ENCODE measurements at regions not wholly inside any gene's neighbourhood (a gene's known extent, or its start where the extent isn't known, plus 50 kb on each side); places are given as distances from the start of the nearest gene placed in this dataset.

DNA sequence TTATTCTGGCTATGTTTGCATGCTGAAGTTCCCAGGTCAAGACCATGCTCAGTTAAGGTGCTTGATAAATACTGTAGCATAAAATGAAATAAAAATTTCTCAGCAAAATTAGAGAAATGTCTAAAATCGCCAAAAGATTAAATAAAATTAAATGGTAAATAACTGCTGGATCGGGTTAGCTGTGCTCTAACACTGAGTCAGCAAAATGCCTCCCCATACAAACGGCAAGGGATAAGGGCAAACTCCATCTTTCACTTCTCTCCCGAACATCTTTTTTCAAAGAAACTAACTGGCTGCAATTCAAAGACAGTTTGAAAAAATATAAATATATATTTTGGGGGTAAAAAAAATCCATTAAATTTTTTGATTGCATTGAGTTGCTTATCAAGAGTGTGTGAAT, 162.2 kb upstream of the ZFHX3 start:
- Histone ChIP-seq H3K4me3 (no peak overlapping the region), H3K4me1 (peaks cover 10% of the 10 kb centered on the region), H3K9ac (no peak overlapping the region), H3K36me3 (no peaks in the 10 kb centered on the region), H3K27me3 (no peaks in the 10 kb centered on the region), H3K4me2 (no peak overlapping the region), H4K20me1 (no peaks in the 10 kb centered on the region), H3K9me3 (no peaks in the 10 kb centered on the region), H3K27ac (no peak overlapping the region)
- no peak for TF ChIP-seq Cebpa-rat (IDR thresholded peaks at IDR 0.05)

DNA sequence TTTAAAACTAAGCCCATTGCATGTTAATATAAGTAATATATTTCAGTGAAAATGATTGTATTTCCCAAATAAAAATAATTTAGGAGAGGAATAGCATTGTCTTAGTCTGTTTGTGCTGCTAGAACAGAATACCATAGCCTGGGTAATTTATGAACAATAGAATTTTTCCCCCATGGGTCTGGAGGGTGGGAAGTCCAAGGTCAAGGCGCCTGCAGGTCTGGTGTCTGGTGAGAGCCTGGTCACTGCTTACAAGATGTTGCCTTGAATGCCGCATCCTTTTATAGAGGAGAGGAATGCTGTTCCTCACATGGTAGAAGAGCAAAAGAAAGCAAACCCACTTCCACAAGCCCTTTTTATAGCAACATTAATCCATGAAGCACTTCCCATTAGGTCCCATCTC, 161.3 kb upstream of the ZFHX3 start:
- Histone ChIP-seq H3K36me3 (no peaks in the 10 kb centered on the region), H4K20me1 (no peaks in the 10 kb centered on the region), H3K9ac (no peak overlapping the region), H3K27ac (no peak overlapping the region), H3K27me3 (no peaks in the 10 kb centered on the region), H3K4me1 (peaks cover 10% of the 10 kb centered on the region), H3K4me2 (no peak overlapping the region), H3K4me3 (no peak overlapping the region), H3K9me3 (no peaks in the 10 kb centered on the region)
- TF ChIP-seq Cebpa-rat (IDR thresholded peaks at IDR 0.05) = no peak

DNA sequence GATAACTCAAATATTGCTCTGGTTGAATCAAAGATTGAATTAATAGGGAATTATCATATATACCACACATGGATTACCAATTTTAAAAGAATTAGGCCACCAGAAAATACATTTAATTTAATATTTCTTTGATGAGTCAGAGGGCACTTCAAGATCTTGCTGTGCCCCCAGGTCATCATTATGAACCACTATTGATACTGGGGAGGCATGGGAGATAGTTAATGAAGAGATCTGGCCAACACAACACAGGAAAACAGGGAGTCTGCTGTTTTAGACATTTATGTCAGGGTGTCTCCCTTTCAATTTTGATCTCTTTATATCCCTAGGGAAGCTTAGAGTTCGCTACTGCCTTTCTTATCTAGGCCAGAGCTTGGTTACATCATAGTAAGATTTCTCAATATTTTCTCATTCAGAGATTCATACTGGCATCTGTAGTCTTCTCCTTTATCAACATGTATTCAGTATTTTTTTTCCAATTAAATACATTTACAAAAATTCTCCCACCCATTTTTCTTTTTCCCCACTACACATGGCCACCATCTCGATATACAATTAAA, 158.3 kb upstream of the ZFHX3 start:
- Histone ChIP-seq H3K9me3 (no peaks in the 10 kb centered on the region), H3K9ac (no peak overlapping the region), H4K20me1 (no peaks in the 10 kb centered on the region), H3K36me3 (no peaks in the 10 kb centered on the region), H3K4me2 (no peak overlapping the region), H3K4me1 (peaks cover 10% of the 10 kb centered on the region), H3K27me3 (no peaks in the 10 kb centered on the region), H3K27ac (no peak overlapping the region), H3K4me3 (no peak overlapping the region)
- no peak for TF ChIP-seq Cebpa-rat (IDR thresholded peaks at IDR 0.05)

DNA sequence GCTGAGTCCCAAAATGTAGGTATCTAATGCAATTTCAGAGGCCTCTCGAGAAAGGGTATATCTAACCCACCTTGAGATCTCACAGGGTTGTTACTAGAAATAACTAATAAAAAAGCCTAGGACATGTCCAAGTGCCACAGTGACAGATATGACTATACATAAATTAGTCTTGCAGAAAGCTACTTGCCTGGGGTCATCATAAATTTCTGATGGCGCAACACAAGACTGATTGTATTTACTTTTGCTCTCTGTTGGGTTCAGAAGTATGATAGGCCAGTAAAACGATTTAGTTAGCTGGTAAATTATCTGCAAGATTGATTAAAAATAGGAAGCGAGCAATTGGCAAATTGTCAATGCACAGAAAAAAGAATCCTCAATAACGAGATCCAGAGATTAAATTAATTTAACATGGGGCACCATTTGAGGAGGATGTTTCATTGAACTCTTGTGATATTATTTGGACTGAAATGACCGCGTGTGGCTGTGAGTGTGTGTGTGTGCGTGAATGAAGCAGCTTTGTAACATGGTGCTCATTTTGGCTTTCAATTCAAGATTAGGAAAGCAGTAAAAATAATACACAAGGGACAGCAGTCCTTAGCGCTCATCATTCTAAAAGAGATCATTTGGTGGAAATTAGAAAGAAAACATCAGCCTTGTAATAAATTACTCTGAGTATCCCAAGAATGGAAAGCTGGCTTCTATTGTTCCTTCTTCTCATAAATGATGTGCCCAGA, 157.4 kb upstream of the ZFHX3 start:
- no peaks in the 10 kb centered on the region for H4K20me1 ChIP-seq
- H3K9ac ChIP-seq = no peak overlapping the region
- H3K36me3 ChIP-seq = no peaks in the 10 kb centered on the region
- no peaks in the 10 kb centered on the region for H3K9me3 ChIP-seq
- H3K27ac ChIP-seq = no peak overlapping the region
- H3K4me2 ChIP-seq = no peak overlapping the region
- H3K27me3 ChIP-seq = no peaks in the 10 kb centered on the region
- H3K4me1 ChIP-seq = peaks cover 3% of the 10 kb centered on the region; the same call in 1 of the 2 replicates
- no peak overlapping the region for H3K4me3 ChIP-seq
- no peak for TF ChIP-seq Cebpa-rat (IDR thresholded peaks at IDR 0.05)

DNA sequence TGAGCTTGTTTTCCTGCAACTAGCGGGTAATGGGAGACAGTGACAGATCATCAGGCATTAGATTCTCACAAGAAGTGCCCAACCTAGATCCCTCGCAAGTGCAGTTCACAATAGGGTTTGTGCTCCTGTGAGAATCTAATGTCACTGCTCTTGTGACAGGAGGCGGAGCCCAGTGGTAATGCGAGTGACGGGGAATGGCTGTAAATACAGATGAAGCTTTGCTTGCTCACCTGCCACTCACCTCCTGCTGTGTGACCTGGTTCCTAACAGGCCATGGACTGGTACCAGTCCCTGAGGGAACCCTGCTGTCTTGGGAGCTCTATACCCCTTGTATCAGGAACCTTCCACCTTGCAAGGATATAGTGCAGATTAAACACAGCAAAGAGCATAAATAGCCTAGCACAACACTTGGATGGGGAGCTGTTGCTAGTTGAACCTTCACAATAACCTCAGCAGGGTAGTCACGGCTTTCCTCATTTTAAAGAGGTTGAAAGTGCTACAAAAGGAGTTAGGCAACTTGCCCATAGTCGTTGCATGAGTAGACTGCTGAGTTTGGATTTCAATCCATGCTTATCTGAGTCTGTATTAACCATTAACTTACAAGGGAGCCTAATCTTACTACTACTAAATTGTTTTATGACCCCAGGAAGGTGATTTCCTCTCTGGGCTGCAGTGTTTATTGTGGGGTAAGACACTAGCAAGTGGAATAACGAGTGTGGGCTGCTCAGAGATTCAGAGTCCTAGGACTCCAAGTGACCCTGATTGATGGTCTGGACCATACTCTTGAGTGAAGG, 156.6 kb upstream of the ZFHX3 start:
- Histone ChIP-seq H3K9me3 (no peaks in the 10 kb centered on the region), H3K27ac (no peak overlapping the region), H3K4me2 (no peak overlapping the region), H4K20me1 (no peaks in the 10 kb centered on the region), H3K36me3 (no peaks in the 10 kb centered on the region), H3K27me3 (no peaks in the 10 kb centered on the region), H3K9ac (no peak overlapping the region), H3K4me3 (no peak overlapping the region), H3K4me1 (no peaks in the 10 kb centered on the region)
- no peak for TF ChIP-seq Cebpa-rat (IDR thresholded peaks at IDR 0.05)

DNA sequence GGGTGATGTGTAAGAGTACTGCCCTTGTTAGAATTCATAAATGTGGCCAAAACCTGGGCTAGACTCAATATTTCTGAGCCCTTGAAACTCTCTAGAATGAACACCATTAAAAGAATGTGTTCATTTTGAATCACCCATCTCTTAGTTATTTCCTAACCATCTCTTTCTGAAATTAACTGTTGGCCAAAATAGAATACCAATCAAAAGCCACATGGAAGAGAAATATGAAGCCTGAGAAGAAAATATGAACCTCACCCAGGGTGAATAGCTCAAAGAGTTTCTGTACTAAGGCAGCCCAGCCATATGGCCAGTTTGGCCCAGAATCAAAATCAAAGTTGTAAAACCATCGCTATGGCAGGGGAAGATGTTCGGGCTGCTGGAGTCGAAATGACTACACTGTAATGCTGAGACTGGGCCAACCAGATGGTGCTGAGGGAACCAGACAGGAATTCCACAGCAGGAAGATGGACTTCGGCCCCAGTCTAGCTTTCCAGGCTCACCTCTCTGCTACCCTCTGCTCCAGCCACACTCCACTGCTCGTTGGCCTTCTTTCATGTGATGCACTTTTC, 154.3 kb upstream of the ZFHX3 start:
- Histone ChIP-seq H3K9me3 (no peaks in the 10 kb centered on the region), H3K4me1 (peaks cover 16% of the 10 kb centered on the region), H3K9ac (no peak overlapping the region), H3K4me2 (no peak overlapping the region), H3K36me3 (no peaks in the 10 kb centered on the region), H3K4me3 (no peak overlapping the region), H3K27ac (no peak overlapping the region), H4K20me1 (no peaks in the 10 kb centered on the region), H3K27me3 (no peaks in the 10 kb centered on the region)
- TF ChIP-seq Cebpa-rat (IDR thresholded peaks at IDR 0.05) = no peak

DNA sequence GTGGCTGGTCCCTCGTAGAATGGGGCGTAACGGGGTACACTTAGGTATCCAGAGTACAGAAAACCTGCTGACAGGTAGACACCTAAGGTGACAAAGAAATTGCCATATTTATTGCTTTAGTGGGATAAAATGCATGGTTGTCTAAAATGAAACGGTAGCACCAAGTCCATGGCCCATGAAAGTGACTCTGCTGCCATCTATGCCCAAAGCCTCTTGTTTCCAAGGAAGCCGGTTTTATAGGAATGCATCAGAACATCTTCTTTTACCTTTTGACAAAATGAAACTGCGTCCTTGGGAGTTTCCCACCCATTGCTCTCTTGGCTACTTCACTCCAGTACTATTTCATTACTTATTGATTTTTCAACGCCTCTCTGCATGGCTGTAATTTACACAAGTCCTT, 151.3 kb upstream of the ZFHX3 start:
- no peak overlapping the region for H3K4me3 ChIP-seq
- H3K9me3 ChIP-seq = no peaks in the 10 kb centered on the region
- H3K27ac ChIP-seq = no peak overlapping the region
- H3K27me3 ChIP-seq = no peaks in the 10 kb centered on the region
- H3K9ac ChIP-seq = no peak overlapping the region
- H3K4me1 ChIP-seq = peaks cover 16% of the 10 kb centered on the region
- H4K20me1 ChIP-seq = no peaks in the 10 kb centered on the region
- no peaks in the 10 kb centered on the region for H3K36me3 ChIP-seq
- H3K4me2 ChIP-seq = peak overlapping the region; percentile 62
- TF ChIP-seq Cebpa-rat (IDR thresholded peaks at IDR 0.05) = no peak

DNA sequence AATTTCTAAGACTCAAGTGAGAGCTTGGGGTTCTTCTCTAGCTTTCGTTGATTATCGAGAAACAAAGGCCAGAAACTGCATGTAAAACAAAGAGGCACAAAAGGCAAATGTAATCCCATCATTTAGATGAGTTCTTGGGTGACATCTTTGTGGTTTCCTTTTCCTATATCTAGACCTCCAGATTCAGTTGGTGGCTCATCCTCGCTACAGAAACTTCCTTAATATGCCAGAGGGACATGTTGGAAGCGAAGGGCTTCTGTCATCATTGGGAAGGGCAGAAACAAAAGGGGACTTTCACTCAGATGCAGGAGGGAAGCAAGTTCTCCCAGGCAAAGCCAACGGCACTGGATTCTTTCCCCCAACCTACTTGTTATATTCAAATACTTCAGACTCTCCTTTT, 150.6 kb upstream of the ZFHX3 start:
- no peak overlapping the region for H3K9ac ChIP-seq
- no peaks in the 10 kb centered on the region for H3K27me3 ChIP-seq
- H4K20me1 ChIP-seq = no peaks in the 10 kb centered on the region
- H3K9me3 ChIP-seq = no peaks in the 10 kb centered on the region
- TF ChIP-seq Cebpa-rat (IDR thresholded peaks at IDR 0.05) = no peak
- H3K4me3 ChIP-seq = no peak overlapping the region
- peak overlapping the region; percentile 62 for H3K4me2 ChIP-seq
- H3K36me3 ChIP-seq = no peaks in the 10 kb centered on the region
- peaks cover 16% of the 10 kb centered on the region for H3K4me1 ChIP-seq
- H3K27ac ChIP-seq = no peak overlapping the region

DNA sequence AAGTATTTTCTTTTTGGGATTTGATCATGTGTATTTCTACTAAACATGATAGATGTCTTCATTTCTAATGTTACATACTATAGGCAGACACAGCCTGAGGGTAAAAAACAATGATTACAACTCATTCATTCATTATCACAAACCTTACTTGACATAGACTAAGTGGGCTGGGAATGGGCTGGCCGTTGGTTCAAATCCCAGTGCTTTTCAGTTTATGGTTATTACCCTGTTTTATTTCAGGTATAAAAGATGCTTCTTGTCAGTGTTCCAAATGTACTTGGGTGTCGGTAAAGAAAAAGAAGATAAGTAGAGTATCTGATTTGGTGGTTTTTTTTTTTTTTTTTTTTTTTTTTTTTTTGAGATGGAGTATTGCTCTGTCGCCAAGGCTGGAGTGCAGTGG, 149.7 kb upstream of the ZFHX3 start:
- H3K4me1 ChIP-seq = peaks cover 16% of the 10 kb centered on the region
- TF ChIP-seq Cebpa-rat (IDR thresholded peaks at IDR 0.05) = no peak
- H3K27ac ChIP-seq = no peak overlapping the region
- no peaks in the 10 kb centered on the region for H3K36me3 ChIP-seq
- H3K27me3 ChIP-seq = no peaks in the 10 kb centered on the region
- H3K9me3 ChIP-seq = no peaks in the 10 kb centered on the region
- no peak overlapping the region for H3K9ac ChIP-seq
- no peak overlapping the region for H3K4me2 ChIP-seq
- H3K4me3 ChIP-seq = no peak overlapping the region
- no peaks in the 10 kb centered on the region for H4K20me1 ChIP-seq

DNA sequence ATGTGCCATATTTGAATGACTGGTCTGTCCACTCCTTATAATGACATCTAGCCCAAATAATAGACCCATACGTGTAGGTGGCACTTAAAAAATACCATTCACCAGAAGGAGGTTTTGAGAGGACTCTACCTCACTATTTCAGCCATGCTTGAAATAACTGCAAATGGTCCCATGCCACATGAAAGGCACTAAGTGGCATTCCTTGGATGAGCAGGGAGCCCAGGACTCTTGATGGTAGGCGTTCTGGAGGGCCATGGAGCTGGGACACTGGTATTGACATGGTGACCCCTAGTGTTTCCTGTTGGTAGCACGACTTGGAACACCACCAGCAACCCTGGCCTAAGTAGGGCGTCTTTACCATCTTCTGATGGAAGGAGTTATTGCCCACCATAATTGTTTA, 148.7 kb upstream of the ZFHX3 start:
- Histone ChIP-seq H3K4me1 (peaks cover 19% of the 10 kb centered on the region), H3K27me3 (no peaks in the 10 kb centered on the region), H4K20me1 (no peaks in the 10 kb centered on the region), H3K9me3 (no peaks in the 10 kb centered on the region), H3K27ac (no peak overlapping the region), H3K9ac (no peak overlapping the region), H3K4me3 (no peak overlapping the region), H3K4me2 (no peak overlapping the region), H3K36me3 (no peaks in the 10 kb centered on the region)
- TF ChIP-seq Cebpa-rat (IDR thresholded peaks at IDR 0.05) = no peak

Measured in BLaER1 (cell line).